NCI-H1048 (cell line): ENCODE measurements at regions not wholly inside any gene's neighbourhood (a gene's known extent, or its start where the extent isn't known, plus 50 kb on each side); places are given as distances from the start of the nearest gene placed in this dataset.
"Not testable (repeated sequence)": the region's sequence is repeated elsewhere in the genome, so short reads cannot be mapped to it uniquely, and the experiment has no call there.

ENCODE experiments used
- DNase-seq: peaks from one replicate; lab custom pipeline; 2025; lab: John Stamatoyannopoulos, UW

- DNase-seq = no peak
Measured at GRCh38 chr2:129796801-129797488, 182.5 kb upstream of the RAB6C start.

GRCh38 chr2:129797489-129798300 lies 181.8 kb upstream of the RAB6C start:
- no peak for DNase-seq

GRCh38 chr2:129798301-129798581 lies 181.2 kb upstream of the RAB6C start:
- DNase-seq = no peak

- DNase-seq = no peak
Measured at GRCh38 chr2:129798626-129799025, 180.8 kb upstream of the RAB6C start.

- no peak for DNase-seq
Measured at GRCh38 chr2:129799036-129799958, 180.2 kb upstream of the RAB6C start.

GRCh38 chr2:129800285-129800684 lies 179.2 kb upstream of the RAB6C start:
- no peak for DNase-seq

- no peak for DNase-seq
Measured at GRCh38 chr2:129800686-129801085, 178.8 kb upstream of the RAB6C start.

GRCh38 chr2:129801575-129801974 lies 177.9 kb upstream of the RAB6C start:
- no peak for DNase-seq

GRCh38 chr2:129802290-129802689 lies 177.2 kb upstream of the RAB6C start:
- no peak for DNase-seq

- DNase-seq = peak; percentile 16
Measured at GRCh38 chr2:129803032-129803431, 176.4 kb upstream of the RAB6C start.

GRCh38 chr2:129803871-129804270 lies 175.6 kb upstream of the RAB6C start:
- DNase-seq = no peak

- no peak for DNase-seq
Measured at GRCh38 chr2:129805899-129806298, 173.6 kb upstream of the RAB6C start.

GRCh38 chr2:129806317-129806716 lies 173.1 kb upstream of the RAB6C start:
- DNase-seq = no peak

GRCh38 chr2:129806990-129807389 lies 172.5 kb upstream of the RAB6C start:
- no peak for DNase-seq

GRCh38 chr2:129807642-129808338 lies 171.7 kb upstream of the RAB6C start:
- not testable (repeated sequence) for DNase-seq

GRCh38 chr2:129810521-129810920 lies 168.9 kb upstream of the RAB6C start:
- DNase-seq = no peak

- DNase-seq = no peak
Measured at GRCh38 chr2:129812071-129812470, 167.4 kb upstream of the RAB6C start.

GRCh38 chr2:129812654-129813053 lies 166.8 kb upstream of the RAB6C start:
- DNase-seq = no peak

GRCh38 chr2:129813404-129813803 lies 166.1 kb upstream of the RAB6C start:
- no peak for DNase-seq

GRCh38 chr2:129816813-129817574 lies 162.5 kb upstream of the RAB6C start:
- DNase-seq = no peak

- no peak for DNase-seq
Measured at GRCh38 chr2:129819855-129820254, 159.6 kb upstream of the RAB6C start.
